GM23338 (cell line): ENCODE measurements at regions not wholly inside any gene's neighbourhood (a gene's known extent, or its start where the extent isn't known, plus 50 kb on each side); places are given as distances from the start of the nearest gene placed in this dataset.

Source experiments
- CREB1 ChIP-seq: fragments of 250-450 bp; sonication (Bioruptor Pico); IDR thresholded peaks from 2 replicates; pipeline ENCODE4 v1.5.0; 2020; ENCODE audit warnings: low read depth, mild to moderate bottlenecking, moderate library complexity
- CTCF ChIP-seq, 2 experiments: fragments of 200-600 bp in 1 of 2; sonication (generic) in 1 of 2; conservative IDR thresholded peaks; 2 replicates each; pipeline versions ENCODE4 v1.5.1 to v1.6.1; 2016 to 2017; ENCODE audit warnings: antibody characterized with exemption in 2 of 2, low read depth in 2 of 2, mild to moderate bottlenecking in 2 of 2, moderate library complexity in 1 of 2
- EZH2 ChIP-seq: fragments of 200-600 bp; sonication (generic); IDR thresholded peaks from one replicate; pipeline ENCODE4 v1.8.0; 2017; ENCODE audit warnings: antibody characterized with exemption, mild to moderate bottlenecking, low read depth; ENCODE audit not compliant: unreplicated experiment
- EZH2phosphoT487 ChIP-seq: fragments of 200-600 bp; sonication (generic); IDR thresholded peaks from one replicate; pipeline ENCODE4 v1.8.1; 2018; ENCODE audit warnings: antibody characterized with exemption; ENCODE audit not compliant: unreplicated experiment
- JUNB ChIP-seq: IDR thresholded peaks from one replicate; pipeline ENCODE4 v1.6.1; 2016; ENCODE audit warnings: antibody characterized with exemption; ENCODE audit not compliant: unreplicated experiment
- NANOG ChIP-seq: IDR thresholded peaks from 2 replicates; pipeline ENCODE4 v1.6.1; 2016; ENCODE audit warnings: antibody characterized with exemption, borderline replicate concordance
- POLR2AphosphoS5 ChIP-seq: IDR thresholded peaks from 2 replicates; pipeline ENCODE4 v1.6.1; 2016; ENCODE audit warnings: antibody characterized with exemption, low read depth
- REST ChIP-seq: IDR thresholded peaks from one replicate; pipeline ENCODE4 v1.6.1; 2018; ENCODE audit warnings: antibody characterized with exemption; ENCODE audit not compliant: unreplicated experiment
- ZNF462 ChIP-seq: fragments of 250-450 bp; sonication (Bioruptor Pico); IDR thresholded peaks from 2 replicates; pipeline ENCODE4 v1.5.0; 2020; ENCODE audit warnings: mild to moderate bottlenecking, moderate library complexity
- TF ChIP-seq, protein P1 (sequence below): IDR thresholded peaks from 2 replicates; pipeline ENCODE4 v1.6.1; 2016; ENCODE audit warnings: antibody characterized with exemption

DNA sequence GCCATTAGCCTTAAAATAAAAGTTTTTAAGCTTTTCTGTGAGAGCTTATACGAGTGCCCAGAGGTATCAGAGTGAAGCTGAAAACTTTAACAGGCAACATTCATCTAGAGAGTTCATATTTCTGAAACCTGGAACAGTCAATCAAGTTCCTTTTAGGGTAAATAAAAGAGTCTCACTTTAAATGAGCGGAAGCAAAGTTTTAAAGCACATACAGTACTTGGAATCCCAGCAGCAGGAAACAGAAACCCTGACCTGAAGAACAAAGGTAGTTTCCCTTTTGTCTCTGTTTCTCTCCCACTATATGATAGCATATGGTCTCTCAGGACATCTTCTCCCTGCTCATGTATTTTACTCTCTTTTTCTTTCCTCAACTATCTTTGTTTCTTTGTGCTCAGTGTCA, 153.0 kb downstream of the ASB9 start:
- no peak for TF ChIP-seq CTCF (conservative IDR thresholded peaks at IDR 0.05; ENCODE audit: low read depth in 2 of 2)
- no peak for TF ChIP-seq ZNF462 (CRISPR knock-in tag)
- TF ChIP-seq EZH2: no peak
- no peak for TF ChIP-seq POLR2AphosphoS5
- TF ChIP-seq CREB1 (CRISPR knock-in tag): no peak
- TF ChIP-seq, protein P1, sequence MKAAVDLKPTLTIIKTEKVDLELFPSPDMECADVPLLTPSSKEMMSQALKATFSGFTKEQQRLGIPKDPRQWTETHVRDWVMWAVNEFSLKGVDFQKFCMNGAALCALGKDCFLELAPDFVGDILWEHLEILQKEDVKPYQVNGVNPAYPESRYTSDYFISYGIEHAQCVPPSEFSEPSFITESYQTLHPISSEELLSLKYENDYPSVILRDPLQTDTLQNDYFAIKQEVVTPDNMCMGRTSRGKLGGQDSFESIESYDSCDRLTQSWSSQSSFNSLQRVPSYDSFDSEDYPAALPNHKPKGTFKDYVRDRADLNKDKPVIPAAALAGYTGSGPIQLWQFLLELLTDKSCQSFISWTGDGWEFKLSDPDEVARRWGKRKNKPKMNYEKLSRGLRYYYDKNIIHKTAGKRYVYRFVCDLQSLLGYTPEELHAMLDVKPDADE: no peak
- TF ChIP-seq EZH2phosphoT487: no peak
- TF ChIP-seq REST: no peak
- TF ChIP-seq JUNB: no peak
- TF ChIP-seq NANOG: no peak
